ENCODE measurements at regions not wholly inside any gene's neighbourhood (a gene's known extent, or its start where the extent isn't known, plus 50 kb on each side); places are given as distances from the start of the nearest gene placed in this dataset.

DNA sequence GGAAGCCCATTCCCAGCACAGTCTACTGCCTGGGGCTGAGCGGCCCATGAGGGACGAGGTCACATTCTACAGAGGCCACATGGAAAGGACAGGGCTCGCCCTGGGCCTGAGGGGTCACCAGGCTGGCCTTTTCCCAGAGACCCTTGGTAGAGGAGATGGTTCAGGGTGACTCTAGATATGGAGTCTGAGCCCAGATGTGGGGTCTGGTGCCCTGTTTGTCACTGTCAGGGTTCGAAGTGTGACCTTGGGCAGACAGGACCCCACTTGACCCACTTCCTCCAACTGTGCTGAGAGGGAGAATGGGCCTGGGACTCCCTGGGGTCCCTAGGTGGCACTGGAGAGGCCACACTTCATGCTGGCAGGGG is 81.0 kb downstream of the MYEOV start:
- TF ChIP-seq, protein P1, sequence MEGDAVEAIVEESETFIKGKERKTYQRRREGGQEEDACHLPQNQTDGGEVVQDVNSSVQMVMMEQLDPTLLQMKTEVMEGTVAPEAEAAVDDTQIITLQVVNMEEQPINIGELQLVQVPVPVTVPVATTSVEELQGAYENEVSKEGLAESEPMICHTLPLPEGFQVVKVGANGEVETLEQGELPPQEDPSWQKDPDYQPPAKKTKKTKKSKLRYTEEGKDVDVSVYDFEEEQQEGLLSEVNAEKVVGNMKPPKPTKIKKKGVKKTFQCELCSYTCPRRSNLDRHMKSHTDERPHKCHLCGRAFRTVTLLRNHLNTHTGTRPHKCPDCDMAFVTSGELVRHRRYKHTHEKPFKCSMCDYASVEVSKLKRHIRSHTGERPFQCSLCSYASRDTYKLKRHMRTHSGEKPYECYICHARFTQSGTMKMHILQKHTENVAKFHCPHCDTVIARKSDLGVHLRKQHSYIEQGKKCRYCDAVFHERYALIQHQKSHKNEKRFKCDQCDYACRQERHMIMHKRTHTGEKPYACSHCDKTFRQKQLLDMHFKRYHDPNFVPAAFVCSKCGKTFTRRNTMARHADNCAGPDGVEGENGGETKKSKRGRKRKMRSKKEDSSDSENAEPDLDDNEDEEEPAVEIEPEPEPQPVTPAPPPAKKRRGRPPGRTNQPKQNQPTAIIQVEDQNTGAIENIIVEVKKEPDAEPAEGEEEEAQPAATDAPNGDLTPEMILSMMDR (IDR thresholded peaks at IDR 0.05), result no peak
- no peak for TF ChIP-seq POLR2A (IDR thresholded peaks at IDR 0.05)

Measured in prostate gland (tissue), 2 donors.